Endodermal cell (in vitro differentiated cells): ENCODE measurements at regions not wholly inside any gene's neighbourhood (a gene's known extent, or its start where the extent isn't known, plus 50 kb on each side); places are given as distances from the start of the nearest gene placed in this dataset.

Experiments used
- DNase-seq: peaks from one replicate; pipeline ENCODE4 v3.0.0-alpha.2; 2017
- H3K27ac ChIP-seq: 2 replicates; pipeline ENCODE4 v1.5.1; 2013; ENCODE audit warnings: mild to moderate bottlenecking, low read depth, low read length, moderate library complexity
- H3K27me3 ChIP-seq: 2 replicates; pipeline ENCODE4 v1.6.1; 2013; ENCODE audit warnings: mild to moderate bottlenecking, low read length, moderate library complexity; ENCODE audit not compliant: insufficient read depth, control insufficient read depth, poor library complexity, severe bottlenecking
- H3K36me3 ChIP-seq: 2 replicates; pipeline ENCODE4 v1.7.0; 2013; ENCODE audit warnings: mild to moderate bottlenecking, low read length, moderate library complexity; ENCODE audit not compliant: control insufficient read depth, insufficient read depth
- H3K4me1 ChIP-seq: one replicate; pipeline ENCODE4 v1.7.0; 2013; ENCODE audit warnings: low read length; ENCODE audit not compliant: control insufficient read depth, insufficient read depth
- H3K4me3 ChIP-seq: 2 replicates; pipeline ENCODE4 v1.5.1; 2013; ENCODE audit warnings: mild to moderate bottlenecking, low read length, moderate library complexity
- H3K9ac ChIP-seq: 2 replicates; pipeline ENCODE4 v1.6.1; 2013; ENCODE audit warnings: mild to moderate bottlenecking, low read length, moderate library complexity; ENCODE audit not compliant: poor library complexity, severe bottlenecking; ENCODE audit errors: extremely low read depth
- H3K9me3 ChIP-seq: 2 replicates; pipeline ENCODE4 v1.6.1; 2013; ENCODE audit warnings: mild to moderate bottlenecking, low read length, moderate library complexity; ENCODE audit not compliant: control insufficient read depth
- H3K27ac Mint-ChIP-seq: 2 replicates; pipeline ENCODE4 v1.8.0; 2020; ENCODE audit warnings: mixed read lengths
- H3K27me3 Mint-ChIP-seq: 2 replicates; pipeline ENCODE4 v1.8.0; 2021; ENCODE audit warnings: mild to moderate bottlenecking, mixed read lengths; ENCODE audit not compliant: insufficient read depth
- H3K36me3 Mint-ChIP-seq: 2 replicates; pipeline ENCODE4 v1.8.0; 2020; ENCODE audit warnings: low read depth, mixed read lengths
- H3K4me1 Mint-ChIP-seq: 2 replicates; pipeline ENCODE4 v1.8.0; 2020; ENCODE audit warnings: mixed read lengths
- H3K4me3 Mint-ChIP-seq: 2 replicates; pipeline ENCODE4 v1.8.0; 2020; ENCODE audit warnings: mild to moderate bottlenecking, moderate library complexity, mixed read lengths
- H3K9me3 Mint-ChIP-seq: 2 replicates; pipeline ENCODE4 v1.8.0; 2020; ENCODE audit warnings: mild to moderate bottlenecking, mixed read lengths
- WGBS, 2 experiments: methylation state at CpG; one replicate each; pipeline versions ENCODE4 v1.1.5 to v1.1.7; 2013; ENCODE audit warnings: missing lambda C conversion rate in 2 of 2, mixed read lengths in 1 of 2; ENCODE audit not compliant: insufficient coverage in 1 of 2, insufficient read length in 1 of 2; 5-methylcytosine and 5-hydroxymethylcytosine counted together
- TF ChIP-seq, protein P1 (sequence below): fragments of 200-600 bp; sonication (generic); conservative IDR thresholded peaks from 2 replicates; pipeline ENCODE4 v1.5.0; 2021; ENCODE audit warnings: antibody characterized with exemption, mild to moderate bottlenecking

DNA sequence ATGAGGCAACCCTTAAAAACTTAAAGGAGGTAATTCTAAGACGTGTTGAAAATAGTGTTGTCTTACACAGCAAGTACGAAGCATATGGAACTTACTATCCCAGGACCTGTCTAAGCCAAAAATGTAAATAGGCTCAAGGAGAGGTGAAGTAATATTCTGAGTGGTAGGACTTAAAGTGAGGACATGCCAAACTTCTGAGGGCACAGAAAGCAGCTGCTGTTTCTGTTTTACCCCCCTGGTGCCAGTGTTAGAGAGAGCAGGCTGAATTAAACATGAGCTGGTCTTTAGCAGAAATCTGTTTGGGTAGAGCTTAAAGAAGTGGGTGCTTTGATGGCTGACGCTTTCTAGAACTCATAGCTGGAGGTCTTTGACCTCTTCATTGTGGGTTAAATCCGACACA, 149.7 kb upstream of the NPHP3 start:
- H3K4me3 ChIP-seq: no peak overlapping the region
- H3K27ac Mint-ChIP-seq: no peak overlapping the region
- H3K9me3 Mint-ChIP-seq: no peaks in the 10 kb centered on the region
- H3K36me3 ChIP-seq: no peaks in the 10 kb centered on the region
- no peak overlapping the region for H3K4me3 Mint-ChIP-seq
- H3K36me3 Mint-ChIP-seq: no peaks in the 10 kb centered on the region
- no peaks in the 10 kb centered on the region for H3K27me3 ChIP-seq
- TF ChIP-seq, protein P1, sequence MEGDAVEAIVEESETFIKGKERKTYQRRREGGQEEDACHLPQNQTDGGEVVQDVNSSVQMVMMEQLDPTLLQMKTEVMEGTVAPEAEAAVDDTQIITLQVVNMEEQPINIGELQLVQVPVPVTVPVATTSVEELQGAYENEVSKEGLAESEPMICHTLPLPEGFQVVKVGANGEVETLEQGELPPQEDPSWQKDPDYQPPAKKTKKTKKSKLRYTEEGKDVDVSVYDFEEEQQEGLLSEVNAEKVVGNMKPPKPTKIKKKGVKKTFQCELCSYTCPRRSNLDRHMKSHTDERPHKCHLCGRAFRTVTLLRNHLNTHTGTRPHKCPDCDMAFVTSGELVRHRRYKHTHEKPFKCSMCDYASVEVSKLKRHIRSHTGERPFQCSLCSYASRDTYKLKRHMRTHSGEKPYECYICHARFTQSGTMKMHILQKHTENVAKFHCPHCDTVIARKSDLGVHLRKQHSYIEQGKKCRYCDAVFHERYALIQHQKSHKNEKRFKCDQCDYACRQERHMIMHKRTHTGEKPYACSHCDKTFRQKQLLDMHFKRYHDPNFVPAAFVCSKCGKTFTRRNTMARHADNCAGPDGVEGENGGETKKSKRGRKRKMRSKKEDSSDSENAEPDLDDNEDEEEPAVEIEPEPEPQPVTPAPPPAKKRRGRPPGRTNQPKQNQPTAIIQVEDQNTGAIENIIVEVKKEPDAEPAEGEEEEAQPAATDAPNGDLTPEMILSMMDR: no peak
- H3K27ac ChIP-seq: no peak overlapping the region
- no peak for DNase-seq
- no peaks in the 10 kb centered on the region for H3K9me3 ChIP-seq
- peaks cover 5% of the 10 kb centered on the region for H3K4me1 ChIP-seq
- H3K4me1 Mint-ChIP-seq: peaks cover 12% of the 10 kb centered on the region
- H3K9ac ChIP-seq: no peak overlapping the region
- H3K27me3 Mint-ChIP-seq: peaks cover 6% of the 10 kb centered on the region
- 93 to 96% methylated on average over 2 to 4 of the region's 4 CpGs for WGBS, 2 experiments

DNA sequence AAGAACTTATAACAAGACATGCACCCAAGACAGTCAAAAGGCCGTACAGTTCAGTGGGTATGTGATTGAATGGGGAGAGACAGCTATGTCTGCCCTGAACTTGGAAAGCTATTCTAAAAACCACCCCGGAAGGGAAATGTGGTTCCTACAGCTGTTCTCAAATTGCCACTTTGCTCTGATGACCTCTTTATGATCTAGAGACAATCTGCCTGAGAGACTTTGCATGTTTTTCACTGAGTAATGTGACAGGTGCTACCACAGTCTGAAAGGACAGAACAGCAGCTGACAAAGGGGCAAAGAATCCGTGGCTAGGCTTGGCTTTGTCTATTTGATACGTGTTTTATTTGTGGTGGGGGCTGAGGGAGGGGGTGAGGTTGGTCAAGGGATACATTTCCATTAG, 148.3 kb upstream of the NPHP3 start:
- H3K4me3 ChIP-seq: no peak overlapping the region
- H3K9me3 ChIP-seq: no peaks in the 10 kb centered on the region
- H3K4me1 ChIP-seq: peaks cover 5% of the 10 kb centered on the region
- TF ChIP-seq, protein P1: no peak
- H3K4me3 Mint-ChIP-seq: no peak overlapping the region
- no peaks in the 10 kb centered on the region for H3K36me3 Mint-ChIP-seq
- WGBS, 2 experiments: 73 to 86% methylated on average over 2 to 4 of the region's 4 CpGs
- H3K27ac ChIP-seq: peak overlapping the region; percentile 57
- H3K9ac ChIP-seq: no peak overlapping the region
- no peaks in the 10 kb centered on the region for H3K27me3 ChIP-seq
- H3K4me1 Mint-ChIP-seq: peaks cover 12% of the 10 kb centered on the region
- H3K27me3 Mint-ChIP-seq: peaks cover 2% of the 10 kb centered on the region
- H3K9me3 Mint-ChIP-seq: no peaks in the 10 kb centered on the region
- no peak overlapping the region for H3K27ac Mint-ChIP-seq
- no peak for DNase-seq
- no peaks in the 10 kb centered on the region for H3K36me3 ChIP-seq

DNA sequence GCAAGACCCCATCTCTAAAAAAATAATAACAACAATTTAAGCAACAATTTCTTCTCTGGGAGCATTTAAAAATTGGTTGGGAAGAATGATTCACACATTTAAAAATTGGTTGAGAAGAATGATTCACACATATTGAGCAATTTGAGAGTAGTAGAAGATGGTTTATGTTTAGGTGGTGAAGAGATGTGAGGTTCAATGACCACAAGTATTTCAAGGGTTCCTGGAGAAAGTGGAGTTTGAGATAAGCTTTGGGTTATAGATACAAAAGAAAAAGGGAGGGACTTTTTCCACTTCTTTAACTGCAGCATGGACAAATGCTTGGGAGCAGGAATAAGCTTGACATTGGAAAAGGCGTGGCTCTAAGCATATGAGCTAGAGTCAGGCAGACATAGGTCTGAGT, 145.7 kb upstream of the NPHP3 start:
- H3K27ac Mint-ChIP-seq: no peak overlapping the region
- no peak overlapping the region for H3K4me3 Mint-ChIP-seq
- peaks cover 2% of the 10 kb centered on the region for H3K27me3 Mint-ChIP-seq
- WGBS, 2 experiments: 88% methylated on average over 1 of the region's 1 CpG; no CpG with 5 or more reads in 1 of the 2 experiments
- H3K4me1 Mint-ChIP-seq: peaks cover 9% of the 10 kb centered on the region
- Histone ChIP-seq H3K36me3 (no peaks in the 10 kb centered on the region), H3K4me3 (no peak overlapping the region), H3K27ac (no peak overlapping the region), H3K9ac (no peak overlapping the region), H3K27me3 (no peaks in the 10 kb centered on the region), H3K4me1 (peaks cover 5% of the 10 kb centered on the region), H3K9me3 (no peaks in the 10 kb centered on the region)
- no peaks in the 10 kb centered on the region for H3K9me3 Mint-ChIP-seq
- TF ChIP-seq, protein P1: no peak
- H3K36me3 Mint-ChIP-seq: no peaks in the 10 kb centered on the region
- no peak for DNase-seq
